ENCODE measurements at regions not wholly inside any gene's neighbourhood (a gene's known extent, or its start where the extent isn't known, plus 50 kb on each side); places are given as distances from the start of the nearest gene placed in this dataset.

DNA sequence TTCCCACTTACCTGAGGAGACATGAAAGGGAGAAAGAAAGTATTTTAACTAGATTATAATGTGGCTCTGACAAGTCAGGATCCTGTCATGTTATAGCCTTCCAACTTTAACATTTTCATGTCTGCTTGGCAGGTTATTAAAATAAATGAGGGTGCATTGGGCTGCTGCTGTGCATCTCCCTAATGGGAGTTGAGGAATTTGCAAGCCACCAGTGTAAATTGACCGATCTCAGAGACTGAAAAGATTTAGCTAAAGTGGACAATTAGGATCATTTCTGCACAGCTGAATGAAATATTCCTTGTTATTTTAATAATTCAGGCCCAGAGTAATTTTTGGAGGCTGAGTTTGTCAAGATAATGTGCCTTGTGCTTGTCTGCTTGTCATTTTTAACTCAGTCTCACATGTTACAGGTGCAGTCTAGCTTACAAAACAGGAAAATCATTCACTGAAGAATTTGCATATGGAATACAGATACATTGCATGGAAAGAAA lies 366.3 kb upstream of the ADAMTS16 start:
- ATAC-seq (ENCODE audit: poor library complexity) (no peak), DNase-seq (no peak)
- intact Hi-C loops (cut with DNase I) = no loop called here

DNA sequence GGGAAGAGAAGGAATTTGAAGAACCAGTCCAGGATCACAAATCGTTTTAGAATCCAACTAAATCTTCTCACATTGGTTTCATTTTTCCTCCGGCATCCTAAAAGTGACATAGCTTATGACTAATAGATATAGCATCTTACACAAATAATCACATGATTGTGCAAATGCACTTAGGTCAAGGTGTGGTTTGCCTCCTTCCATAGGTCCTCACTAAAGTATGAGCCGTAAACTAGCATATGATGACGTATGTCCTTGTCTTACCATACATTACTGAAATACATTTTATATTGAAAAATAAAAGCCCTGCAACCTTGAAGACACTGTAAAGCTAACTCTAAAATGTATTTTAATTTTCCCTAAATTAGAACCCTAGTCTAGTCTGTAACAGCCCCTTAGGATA lies 362.7 kb upstream of the ADAMTS16 start:
- DNase-seq (no peak), ATAC-seq (ENCODE audit: poor library complexity) (no peak)
- intact Hi-C loops (cut with DNase I) = no loop called here

- ATAC-seq (ENCODE audit: poor library complexity) = no peak
Measured at GRCh38 chr5:4780633-4781032, 359.5 kb upstream of the ADAMTS16 start.

DNA sequence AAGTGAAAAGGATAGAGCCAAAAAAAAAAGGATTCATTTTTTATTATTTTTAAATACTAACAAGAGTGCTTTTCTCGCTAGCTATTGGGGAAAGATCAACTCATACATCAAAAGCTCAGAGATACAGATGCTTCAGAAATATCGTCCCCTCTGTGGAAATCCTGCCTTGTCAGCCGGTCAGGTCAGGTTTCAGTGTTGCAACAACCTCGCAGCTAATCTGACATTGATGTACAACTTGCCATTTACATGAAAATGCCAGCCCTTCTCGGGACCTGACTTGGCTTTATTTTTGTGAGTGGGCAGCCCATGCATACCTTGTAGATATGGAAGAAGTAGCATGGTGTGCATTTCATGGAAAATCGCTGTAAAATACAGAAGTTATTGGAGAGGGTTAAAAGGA lies 358.8 kb upstream of the ADAMTS16 start:
- ATAC-seq (ENCODE audit: poor library complexity) (no peak), DNase-seq (no peak)
- intact Hi-C loops (cut with DNase I) = no loop called here

More at GRCh38 chr5:4780633-4781032, 359.5 kb upstream of the ADAMTS16 start:
- DNase-seq = no peak
- intact Hi-C loops (cut with DNase I) = no loop called here

DNA sequence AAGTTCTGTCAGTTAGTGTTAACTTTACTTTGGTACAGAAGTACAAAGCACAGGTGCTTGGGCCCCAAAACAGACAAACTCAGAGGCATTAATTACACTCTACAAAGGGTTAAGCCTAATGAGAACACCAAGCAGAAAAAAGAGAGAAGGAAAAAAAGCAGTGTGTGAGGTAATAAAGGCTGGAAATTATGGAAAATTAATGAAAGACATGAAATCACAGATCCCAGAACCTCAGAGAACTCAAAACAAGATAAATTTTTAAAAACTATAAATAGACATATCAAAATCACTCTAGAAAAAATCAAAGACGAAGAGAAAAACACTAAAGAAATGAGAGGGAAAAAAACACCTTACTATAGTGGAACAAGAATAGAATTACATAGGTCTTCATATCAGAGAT lies 354.2 kb upstream of the ADAMTS16 start:
- no peak for DNase-seq
- ATAC-seq (ENCODE audit: poor library complexity) = no peak
- intact Hi-C loops (cut with DNase I) = no loop called here

DNA sequence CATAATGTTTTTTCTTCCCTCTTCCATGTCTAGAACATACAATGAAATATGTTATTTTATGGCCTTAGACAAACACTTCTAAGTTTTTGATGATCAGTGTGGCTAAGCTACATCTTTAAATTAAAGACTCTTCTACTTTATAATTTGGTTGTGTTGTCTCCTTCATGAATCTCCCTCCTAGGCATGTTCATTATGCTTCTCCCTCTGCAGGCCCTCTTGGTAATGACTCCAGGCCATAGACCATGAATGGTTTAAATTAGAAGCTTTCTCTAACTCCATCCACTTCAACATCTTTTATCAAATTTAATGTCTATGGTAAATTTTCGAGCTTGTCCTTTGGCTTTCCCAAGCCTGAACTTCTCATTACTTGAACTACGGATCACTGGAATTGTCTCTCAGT lies 342.7 kb upstream of the ADAMTS16 start:
- no peak for ATAC-seq (ENCODE audit: poor library complexity)
- DNase-seq = no peak
- intact Hi-C loops (cut with DNase I) = no loop called here

DNA sequence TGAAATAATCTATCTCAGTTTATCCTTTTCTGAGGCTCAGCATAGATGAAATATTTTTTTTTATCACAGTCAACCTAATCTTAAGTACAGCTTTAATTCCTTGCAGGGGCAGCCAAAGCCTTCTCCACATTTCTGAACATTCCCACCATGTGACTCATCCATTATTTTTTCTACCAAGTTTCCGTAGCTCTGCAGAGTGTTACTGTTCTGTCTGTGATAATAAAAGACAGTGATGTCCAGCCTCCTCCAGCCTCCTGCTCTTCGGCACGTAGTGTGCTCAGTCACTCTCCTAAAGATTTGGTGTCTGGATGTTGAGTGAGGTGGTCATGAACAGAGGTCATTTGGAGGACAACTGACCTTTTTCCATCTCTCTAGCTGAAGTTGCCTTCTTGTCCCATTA lies 338.1 kb upstream of the ADAMTS16 start:
- DNase-seq = no peak
- no peak for ATAC-seq (ENCODE audit: poor library complexity)
- intact Hi-C loops (cut with DNase I) = no loop called here

DNA sequence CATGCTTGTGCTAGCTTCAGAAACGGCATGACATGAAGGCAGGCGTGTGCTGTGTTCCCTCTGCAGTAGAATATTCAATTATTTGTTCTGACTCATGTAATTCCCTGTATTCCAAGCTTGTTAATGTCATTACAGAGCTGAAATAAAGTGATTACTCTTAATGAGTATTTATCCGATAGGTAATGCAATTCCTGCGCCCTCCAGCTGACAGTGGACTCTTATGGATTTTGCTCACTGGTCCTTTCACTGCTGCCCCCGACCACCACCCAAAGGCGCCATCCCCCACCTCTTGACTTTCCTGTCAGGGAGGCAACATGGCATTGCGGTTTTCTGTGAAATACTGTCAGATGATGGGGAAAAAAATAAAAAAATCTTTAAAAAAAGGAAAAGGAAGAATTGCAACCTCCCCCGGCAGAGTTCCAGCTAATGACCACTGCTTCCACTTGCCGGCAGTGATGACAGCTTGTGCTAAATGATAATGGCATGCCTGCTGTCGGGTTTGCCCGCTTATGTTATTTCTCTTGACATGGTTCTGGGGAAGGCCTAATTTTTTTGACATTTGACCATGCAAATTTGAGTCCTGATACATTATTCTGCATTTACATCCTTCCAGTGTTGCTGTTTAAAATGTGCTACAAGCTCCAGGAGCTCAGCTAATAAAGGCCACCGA lies 335.3 kb upstream of the ADAMTS16 start:
- no peak for DNase-seq
- intact Hi-C loops (cut with DNase I) = no loop called here
- no peak for ATAC-seq (ENCODE audit: poor library complexity)

- intact Hi-C loops (cut with DNase I) = no loop called here
- no peak for DNase-seq
- ATAC-seq (ENCODE audit: poor library complexity) = no peak
Measured at GRCh38 chr5:4815002-4815401, 325.1 kb upstream of the ADAMTS16 start.

DNA sequence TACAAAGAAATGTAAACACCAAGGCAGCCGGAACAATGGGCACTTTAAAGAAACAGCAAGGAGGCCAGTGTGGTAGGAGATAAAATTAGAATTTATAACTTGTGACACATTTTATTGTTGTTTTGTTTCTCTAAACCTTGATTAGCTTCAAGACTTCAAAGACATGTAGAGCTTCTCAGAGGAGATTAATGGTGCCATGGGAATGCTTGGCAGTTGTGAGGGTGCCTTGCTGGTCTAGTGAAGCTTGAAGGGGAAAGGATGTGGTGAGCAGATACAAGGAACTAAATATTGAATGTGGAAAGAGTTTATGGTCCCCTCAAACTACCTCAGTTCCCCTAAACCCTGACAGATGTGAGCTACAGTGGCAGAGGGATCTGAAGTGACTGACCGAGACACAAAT lies 322.4 kb upstream of the ADAMTS16 start:
- ATAC-seq (ENCODE audit: poor library complexity) (no peak), DNase-seq (no peak)
- intact Hi-C loops (cut with DNase I) = no loop called here

DNA sequence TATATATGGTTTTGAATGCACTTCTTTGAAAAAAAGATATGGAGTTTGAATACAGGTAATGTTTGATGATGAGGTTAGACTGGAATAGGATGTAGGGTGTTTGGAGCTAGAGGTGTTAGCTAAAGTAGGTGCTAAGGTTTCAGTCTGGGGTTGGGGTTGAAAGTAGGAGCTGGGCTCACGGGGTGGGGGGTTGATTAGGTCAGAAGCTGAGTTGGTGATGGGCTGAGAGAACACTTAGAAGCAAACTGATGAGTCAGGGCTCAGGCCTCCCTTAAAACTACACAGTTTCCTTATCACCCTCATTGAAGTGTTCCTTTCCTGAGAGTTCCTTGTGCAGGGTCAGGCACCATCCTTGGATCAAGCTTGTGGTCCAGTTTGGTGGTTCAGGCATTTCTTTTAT lies 308.8 kb upstream of the ADAMTS16 start:
- ATAC-seq (ENCODE audit: poor library complexity) = no peak
- intact Hi-C loops (cut with DNase I) = no loop called here
- no peak for DNase-seq

- ATAC-seq (ENCODE audit: poor library complexity) (no peak), DNase-seq (no peak)
- intact Hi-C loops (cut with DNase I) = no loop called here
Measured at GRCh38 chr5:4832471-4832870, 307.7 kb upstream of the ADAMTS16 start.

DNA sequence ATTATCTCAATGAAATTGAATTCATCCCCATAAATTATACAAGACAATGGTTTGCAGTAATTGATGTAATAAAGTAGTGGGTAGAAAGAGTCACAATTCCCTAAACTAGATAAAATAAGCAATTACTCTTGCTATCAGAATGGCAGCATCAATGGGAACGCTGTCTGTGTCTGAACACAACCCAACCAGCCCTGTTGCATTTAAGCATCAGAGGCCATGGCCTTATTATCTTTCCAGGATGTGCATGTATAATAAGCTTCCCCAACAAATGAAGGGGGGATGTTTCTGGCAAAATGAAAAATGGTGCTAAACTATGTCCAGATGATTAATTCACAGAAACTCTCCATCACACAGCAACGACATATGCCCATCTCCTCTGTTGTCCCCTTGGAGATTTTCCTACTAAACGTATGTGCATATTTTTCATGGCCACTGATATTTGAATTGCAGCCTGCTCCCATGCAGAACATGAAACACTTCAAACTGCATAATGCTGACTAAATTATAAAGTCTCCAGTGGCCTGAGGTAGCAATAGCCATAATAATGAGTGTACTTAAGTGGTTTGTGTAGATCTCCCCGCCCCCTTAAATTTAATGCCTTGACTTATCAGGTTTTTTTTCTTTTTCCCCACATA lies 306.9 kb upstream of the ADAMTS16 start:
- intact Hi-C loops (cut with DNase I) = no loop called here
- ATAC-seq (ENCODE audit: poor library complexity) (no peak), DNase-seq (no peak)

DNA sequence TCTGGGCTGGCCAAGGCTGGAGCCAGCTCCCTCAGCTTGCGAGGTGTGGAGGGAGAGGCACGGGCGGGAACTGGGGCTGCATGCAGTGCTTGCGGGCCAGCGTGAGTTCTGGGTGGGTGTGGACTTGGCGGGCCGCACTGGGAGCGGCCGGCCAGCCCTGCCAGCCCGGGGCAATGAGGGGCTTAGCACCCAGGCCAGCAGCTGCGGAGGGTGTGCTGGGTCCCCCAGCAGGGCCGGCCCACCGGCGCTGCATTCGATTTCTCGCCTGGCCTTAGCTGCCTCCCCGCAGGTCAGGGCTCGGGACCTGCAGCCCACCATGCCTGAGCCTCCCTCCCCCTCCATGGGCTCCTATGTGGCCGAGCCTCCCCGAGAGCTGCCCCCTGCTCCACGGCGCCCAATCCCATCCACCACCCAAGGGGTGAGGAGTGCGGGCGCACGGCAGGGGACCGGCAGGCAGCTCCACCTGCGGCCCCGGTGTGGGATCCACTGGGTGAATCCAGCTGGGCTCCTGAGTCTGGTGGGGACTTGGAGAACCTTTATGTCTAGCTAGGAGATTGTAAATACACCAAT lies 302.6 kb upstream of the ADAMTS16 start:
- no peak for ATAC-seq (ENCODE audit: poor library complexity)

DNA sequence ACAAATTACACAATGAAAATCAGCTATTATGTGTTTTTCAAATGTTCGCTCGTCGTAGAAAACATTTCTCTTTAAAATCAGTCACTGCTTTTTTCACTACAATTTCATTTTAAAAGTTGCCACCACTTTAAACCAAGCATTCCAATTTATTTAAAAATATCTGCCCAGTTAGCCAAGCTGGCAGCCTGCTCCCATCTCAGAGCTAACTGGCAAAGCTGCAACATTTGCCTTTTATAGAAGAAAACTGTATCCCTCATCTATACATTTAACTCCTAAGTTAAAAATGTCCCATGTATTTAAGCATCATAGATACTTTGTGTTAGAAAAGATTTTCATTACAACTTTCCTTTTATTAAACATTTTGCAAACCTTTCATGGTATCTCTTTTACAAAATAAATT lies 294.9 kb upstream of the ADAMTS16 start:
- no peak for DNase-seq
- no peak for ATAC-seq (ENCODE audit: poor library complexity)
- intact Hi-C loops (cut with DNase I) = no loop called here

More for the DNA sequence above, 302.6 kb upstream of the ADAMTS16 start:
- intact Hi-C loops (cut with DNase I) = no loop called here
- no peak for DNase-seq

- intact Hi-C loops (cut with DNase I) = no loop called here
Measured at GRCh38 chr5:4847766-4848165, 292.4 kb upstream of the ADAMTS16 start.

GRCh38 chr5:4855036-4855435 lies 285.1 kb upstream of the ADAMTS16 start:
- no peak for DNase-seq
- intact Hi-C loops (cut with DNase I) = no loop called here
- no peak for ATAC-seq (ENCODE audit: poor library complexity)

More at GRCh38 chr5:4847766-4848165, 292.4 kb upstream of the ADAMTS16 start:
- no peak for DNase-seq
- ATAC-seq (ENCODE audit: poor library complexity) = no peak

GRCh38 chr5:4855880-4856279 lies 284.2 kb upstream of the ADAMTS16 start:
- DNase-seq (no peak), ATAC-seq (ENCODE audit: poor library complexity) (no peak)
- intact Hi-C loops (cut with DNase I) = no loop called here

- ATAC-seq (ENCODE audit: poor library complexity) (no peak), DNase-seq (no peak)
- intact Hi-C loops (cut with DNase I) = no loop called here
Measured at GRCh38 chr5:4857761-4858160, 282.4 kb upstream of the ADAMTS16 start.

DNA sequence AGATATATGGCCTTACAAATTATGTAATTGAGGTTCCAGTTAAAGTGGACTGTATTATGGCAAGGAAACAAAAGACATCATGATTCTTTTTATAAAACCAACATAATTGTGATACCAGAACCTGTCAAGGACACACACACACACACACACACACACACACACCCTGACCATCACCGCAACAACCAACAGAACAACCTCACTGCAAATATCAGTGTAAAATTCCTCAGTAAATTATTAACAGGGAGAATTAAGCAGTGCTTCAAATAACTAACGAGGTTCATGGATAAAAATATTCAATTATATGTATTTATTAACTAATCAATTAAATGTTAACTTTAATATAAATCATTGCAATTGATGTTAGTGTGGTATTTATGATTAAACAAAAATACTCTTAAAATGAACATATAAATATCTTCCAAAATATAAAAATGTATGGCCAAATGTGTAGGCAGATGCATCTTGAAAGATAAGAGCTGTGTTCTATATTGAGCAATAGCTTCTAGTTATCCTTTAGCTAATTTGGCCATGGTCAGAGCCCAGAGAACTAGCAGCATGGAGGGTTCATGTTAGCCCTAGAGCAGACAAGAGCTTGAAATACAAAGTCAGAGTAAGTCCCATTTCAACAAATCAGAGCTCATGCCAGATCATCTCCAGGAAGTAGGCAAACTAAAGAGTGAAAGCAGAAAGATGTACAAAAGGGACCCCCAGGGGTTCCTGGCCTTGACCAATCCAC lies 280.5 kb upstream of the ADAMTS16 start:
- ATAC-seq (ENCODE audit: poor library complexity) (no peak), DNase-seq (no peak)
- intact Hi-C loops (cut with DNase I) = no loop called here
